IMR-90 (cell line): ENCODE measurements at regions not wholly inside any gene's neighbourhood (a gene's known extent, or its start where the extent isn't known, plus 50 kb on each side); places are given as distances from the start of the nearest gene placed in this dataset.

Source experiments
- ATAC-seq: fragments of 200-7000 bp; cut with Tn5 transposase; 2 replicates; pipeline ENCODE4 v1.9.1; 2020; ENCODE audit warnings: low read depth, mild to moderate bottlenecking, moderate library complexity
- BruUV-seq: library from RNA; stranded (reverse); fragments of 400-500 nt; replicated peaks from 2 replicates; lab custom pipeline; 2021; lab: Mats Ljungman, UMichigan
- CTCF ChIA-PET: fragments of 300-600 bp; formaldehyde crosslinking; extraction: SDS; loops from one replicate; lab custom pipeline; 2021; ENCODE audit warnings: antibody characterized with exemption; lab: Yijun Ruan, JAX
- POLR2A ChIA-PET: fragments of 300-600 bp; sonication (Branson Sonifier 250); formaldehyde crosslinking; loops from one replicate; lab custom pipeline; 2022; ENCODE audit warnings: antibody characterized with exemption; ENCODE audit not compliant: unreplicated experiment; lab: Charles Lee
- DNase-seq: peaks from one replicate; pipeline ENCODE4 v3.0.0; 2013
- H2AFZ ChIP-seq: replicated peaks from 2 replicates; pipeline ENCODE3; 2013; ENCODE audit warnings: low read length, mild to moderate bottlenecking; ENCODE audit not compliant: poor library complexity
- H2AK5ac ChIP-seq: 2 replicates; pipeline ENCODE4 v1.6.1; 2013; ENCODE audit warnings: low read depth, low read length, inconsistent platforms
- H2AK9ac ChIP-seq: replicated peaks from 2 replicates; pipeline ENCODE3; 2013; ENCODE audit warnings: mild to moderate bottlenecking, low read depth, low read length, moderate library complexity; ENCODE audit not compliant: poor library complexity
- H2BK120ac ChIP-seq: 2 replicates; pipeline ENCODE4 v1.6.1; 2013; ENCODE audit warnings: low read depth, low read length, inconsistent platforms
- H2BK15ac ChIP-seq: 3 replicates; pipeline ENCODE4 v1.6.1; 2013; ENCODE audit warnings: low read depth, low read length, inconsistent platforms
- H2BK20ac ChIP-seq: 2 replicates; pipeline ENCODE4 v1.6.1; 2013; ENCODE audit warnings: low read depth, mild to moderate bottlenecking, inconsistent platforms, low read length, moderate library complexity
- H2BK5ac ChIP-seq: 2 replicates; pipeline ENCODE4 v1.6.1; 2013; ENCODE audit warnings: mild to moderate bottlenecking, low read depth, low read length, inconsistent platforms; ENCODE audit not compliant: poor library complexity, severe bottlenecking
- H3K14ac ChIP-seq: replicated peaks from 2 replicates; pipeline ENCODE4 v1.6.1; 2013; ENCODE audit warnings: low read depth, low read length, inconsistent platforms
- H3K18ac ChIP-seq: 2 replicates; pipeline ENCODE4 v1.6.1; 2013; ENCODE audit warnings: low read depth, low read length, control low read depth
- H3K23ac ChIP-seq: 2 replicates; pipeline ENCODE4 v1.6.1; 2013; ENCODE audit warnings: low read depth, low read length, inconsistent platforms
- H3K27ac ChIP-seq: 2 replicates; pipeline ENCODE4 v1.5.1; 2013; ENCODE audit warnings: mild to moderate bottlenecking, control low read depth, low read length; ENCODE audit not compliant: insufficient read depth
- H3K27me3 ChIP-seq: 2 replicates; pipeline ENCODE4 v1.6.1; 2013; ENCODE audit warnings: low read length; ENCODE audit not compliant: control insufficient read depth, insufficient read depth
- H3K36me3 ChIP-seq: 2 replicates; pipeline ENCODE4 v1.6.1; 2013; ENCODE audit warnings: low read length, mixed read lengths; ENCODE audit not compliant: control insufficient read depth, insufficient read depth
- H3K4ac ChIP-seq: 2 replicates; pipeline ENCODE4 v1.6.1; 2013; ENCODE audit warnings: low read depth, low read length, inconsistent platforms
- H3K4me1 ChIP-seq: 2 replicates; pipeline ENCODE4 v1.6.1; 2013; ENCODE audit warnings: low read length, mixed read lengths; ENCODE audit not compliant: control insufficient read depth, insufficient read depth
- H3K4me2 ChIP-seq: 2 replicates; pipeline ENCODE4 v1.6.1; 2013; ENCODE audit warnings: low read depth, mild to moderate bottlenecking, control low read depth, low read length, moderate library complexity
- H3K4me3 ChIP-seq: 2 replicates; pipeline ENCODE4 v1.5.1; 2013; ENCODE audit warnings: low read depth, mild to moderate bottlenecking, control low read depth, low read length, moderate library complexity; ENCODE audit not compliant: insufficient read depth
- H3K56ac ChIP-seq: 2 replicates; pipeline ENCODE4 v1.6.1; 2013; ENCODE audit warnings: low read length, inconsistent platforms; ENCODE audit not compliant: insufficient read depth; ENCODE audit errors: extremely low read depth
- H3K79me1 ChIP-seq, 2 experiments: 2 replicates each; pipeline ENCODE4 v1.6.1; 2013; ENCODE audit warnings: low read length in 2 of 2, inconsistent platforms in 1 of 2, low read depth in 1 of 2
- H3K9ac ChIP-seq: 2 replicates; pipeline ENCODE4 v1.6.1; 2013; ENCODE audit warnings: low read depth, low read length, control low read depth
- H3K9me1 ChIP-seq: 2 replicates; pipeline ENCODE4 v1.6.1; 2013; ENCODE audit warnings: low read length, inconsistent platforms; ENCODE audit not compliant: insufficient read depth
- H3K9me3 ChIP-seq: 2 replicates; pipeline ENCODE4 v1.6.1; 2013; ENCODE audit warnings: low read length; ENCODE audit not compliant: control insufficient read depth, insufficient read depth
- H4K20me1 ChIP-seq: 2 replicates; pipeline ENCODE4 v1.6.1; 2013; ENCODE audit warnings: low read length, inconsistent platforms; ENCODE audit not compliant: insufficient read depth
- H4K5ac ChIP-seq: 2 replicates; pipeline ENCODE4 v1.6.1; 2013; ENCODE audit warnings: mild to moderate bottlenecking, low read depth, low read length, control low read depth
- H4K8ac ChIP-seq, 2 experiments: 2 replicates each; pipeline ENCODE4 v1.6.1; 2013; ENCODE audit warnings: low read depth in 2 of 2, low read length in 2 of 2, control low read depth in 1 of 2, inconsistent platforms in 1 of 2
- H4K91ac ChIP-seq: 2 replicates; pipeline ENCODE4 v1.6.1; 2013; ENCODE audit warnings: low read depth, low read length, inconsistent platforms; ENCODE audit not compliant: insufficient read depth
- BHLHE40 ChIP-seq: fragments of 150-350 bp; IDR thresholded peaks from 2 replicates; pipeline ENCODE4 v1.6.1; 2016; ENCODE audit warnings: mild to moderate bottlenecking, low read depth, low read length
- CEBPB ChIP-seq: IDR thresholded peaks from 2 replicates; pipeline ENCODE4 v1.6.1; 2012; ENCODE audit warnings: low read depth, low read length, improper control_type of control experiment
- CHD1 ChIP-seq: IDR thresholded peaks from 2 replicates; pipeline ENCODE4 v1.6.1; 2012; ENCODE audit warnings: low read depth, low read length, improper control_type of control experiment
- MXI1 ChIP-seq: IDR thresholded peaks from 2 replicates; pipeline ENCODE4 v1.6.1; 2012; ENCODE audit warnings: low read depth, mild to moderate bottlenecking, low read length, moderate library complexity, borderline replicate concordance
- RAD21 ChIP-seq: IDR thresholded peaks from 2 replicates; pipeline ENCODE4 v1.6.1; 2012; ENCODE audit warnings: low read length, improper control_type of control experiment
- RCOR1 ChIP-seq: IDR thresholded peaks from 2 replicates; pipeline ENCODE4 v1.6.1; 2012; ENCODE audit warnings: mild to moderate bottlenecking, low read length, improper control_type of control experiment; ENCODE audit not compliant: insufficient replicate concordance
- RFX5 ChIP-seq: IDR thresholded peaks from 2 replicates; pipeline ENCODE4 v1.8.0; 2012; ENCODE audit warnings: low read depth, mild to moderate bottlenecking, low read length, moderate library complexity
- SMC3 ChIP-seq: fragments of 150-350 bp; IDR thresholded peaks from 2 replicates; pipeline ENCODE4 v1.6.1; 2016; ENCODE audit warnings: low read depth, mild to moderate bottlenecking, antibody characterized with exemption, low read length, moderate library complexity
- WGBS, 2 experiments: methylation state at CpG; one replicate each; pipeline versions ENCODE4 v1.1.5 to v1.1.7; 2013; ENCODE audit warnings: missing lambda C conversion rate in 2 of 2; ENCODE audit not compliant: insufficient read length in 1 of 2; ENCODE audit errors: extremely low coverage in 2 of 2; 5-methylcytosine and 5-hydroxymethylcytosine counted together
- dilution Hi-C: fragments of 300-500 bp; cut with HindIII; formaldehyde crosslinking; loops from one replicate; pipeline ENCODE4 v1.14.3; 2018; ENCODE audit warnings: low sequenced_read_pairs; ENCODE audit not compliant: unreplicated experiment
- in situ Hi-C: fragments of 300-500 bp; cut with MboI; formaldehyde crosslinking; loops from 3 replicates; pipeline ENCODE4 v1.14.3; 2019; ENCODE audit warnings: low sequenced_read_pairs, inconsistent platforms, mixed read lengths
- intact Hi-C: fragments of 100-400 bp; cut with micrococcal nuclease; formaldehyde crosslinking; loops from 2 replicates; pipeline ENCODE4 v1.10.0; 2022
- TF ChIP-seq, protein P1 (sequence below): fragments of 150-350 bp; IDR thresholded peaks from 2 replicates; pipeline ENCODE4 v1.6.1; 2017; ENCODE audit warnings: mild to moderate bottlenecking, antibody characterized with exemption, low read length, low read depth

DNA sequence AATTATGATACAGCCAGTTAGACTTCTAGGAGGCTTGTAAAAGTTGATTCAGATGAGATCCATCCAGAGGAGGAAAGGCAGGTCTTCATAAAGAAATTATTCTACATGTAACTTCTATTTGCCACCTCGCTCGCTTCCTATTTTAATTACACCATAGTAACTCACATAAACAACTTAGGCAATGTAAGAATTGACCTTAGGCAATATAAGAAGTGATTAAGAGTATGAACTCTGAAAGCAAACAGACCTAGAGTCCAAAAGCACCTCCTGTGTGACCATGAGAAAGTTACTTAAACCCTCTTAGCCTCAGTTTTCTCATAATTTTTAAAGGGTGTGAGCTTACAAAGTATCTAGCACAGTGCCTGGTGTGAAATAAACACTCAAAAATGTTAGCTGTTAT lies 192.7 kb upstream of the NFIA start:
- Histone ChIP-seq H3K56ac (no peak overlapping the region), H2BK15ac (no peak overlapping the region), H4K20me1 (no peaks in the 10 kb centered on the region), H3K4me1 (no peaks in the 10 kb centered on the region), H3K14ac (no peak overlapping the region), H3K27ac (no peak overlapping the region), H2AK5ac (no peak overlapping the region), H3K18ac (no peak overlapping the region), H2AK9ac (no peak overlapping the region), H4K91ac (no peak overlapping the region), H2BK20ac (no peak overlapping the region), H3K4ac (no peak overlapping the region), H3K27me3 (no peaks in the 10 kb centered on the region), H3K9ac (no peak overlapping the region), H3K36me3 (no peaks in the 10 kb centered on the region), H3K9me1 (no peaks in the 10 kb centered on the region), H4K5ac (no peak overlapping the region), H3K79me1 (no peaks in the 10 kb centered on the region), H3K4me2 (no peak overlapping the region), H2AFZ (no peak overlapping the region), H3K4me3 (no peak overlapping the region), H4K8ac (no peak overlapping the region), H2BK120ac (no peak overlapping the region), H3K23ac (no peak overlapping the region), H3K9me3 (no peaks in the 10 kb centered on the region), H2BK5ac (no peak overlapping the region)
- in situ Hi-C loops, result no loop called here
- dilution Hi-C loops, result no loop called here
- no CpG with 5 or more reads among the region's 2 CpGs for WGBS, 2 experiments
- no peak for TF ChIP-seq SMC3
- TF ChIP-seq BHLHE40, result no peak
- TF ChIP-seq RFX5, result no peak
- TF ChIP-seq, protein P1, sequence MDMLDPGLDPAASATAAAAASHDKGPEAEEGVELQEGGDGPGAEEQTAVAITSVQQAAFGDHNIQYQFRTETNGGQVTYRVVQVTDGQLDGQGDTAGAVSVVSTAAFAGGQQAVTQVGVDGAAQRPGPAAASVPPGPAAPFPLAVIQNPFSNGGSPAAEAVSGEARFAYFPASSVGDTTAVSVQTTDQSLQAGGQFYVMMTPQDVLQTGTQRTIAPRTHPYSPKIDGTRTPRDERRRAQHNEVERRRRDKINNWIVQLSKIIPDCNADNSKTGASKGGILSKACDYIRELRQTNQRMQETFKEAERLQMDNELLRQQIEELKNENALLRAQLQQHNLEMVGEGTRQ, result no peak
- no peak for TF ChIP-seq RCOR1
- no peak for TF ChIP-seq CEBPB
- TF ChIP-seq CHD1, result no peak
- TF ChIP-seq MXI1, result no peak
- no peak for TF ChIP-seq RAD21
- no peak for DNase-seq
- BruUV-seq, result no TSS peak
- POLR2A ChIA-PET, result no interaction called here
- CTCF ChIA-PET, result interaction anchor here (0.6 to 1.0 kb wide), 2 partner anchors 11 to 828 kb away, joined by 4 to 6 read pairs; no protein-coding TSS in a partner anchor
- intact Hi-C loops, result no loop called here
- no peak for ATAC-seq
